ENCODE measurements at regions not wholly inside any gene's neighbourhood (a gene's known extent, or its start where the extent isn't known, plus 50 kb on each side); places are given as distances from the start of the nearest gene placed in this dataset.

GRCh38 chr4:177612684-177613083 is 170.4 kb upstream of the AGA start:
- H3K36me3 ChIP-seq (ENCODE audit: control insufficient read depth, insufficient read depth, low read length): no peaks in the 10 kb centered on the region
- intact Hi-C loops (cut with micrococcal nuclease; ENCODE audit: unreplicated experiment): no loop called here
- no peak for DNase-seq
- no peaks in the 10 kb centered on the region for H3K4me1 Mint-ChIP-seq (ENCODE audit: low read depth, unreplicated experiment)
- no peak overlapping the region for H3K4me3 Mint-ChIP-seq (ENCODE audit: unreplicated experiment)
- no peak overlapping the region for H3K4me3 ChIP-seq (ENCODE audit: low read depth, low read length)
- H3K27me3 ChIP-seq (replicated peaks; ENCODE audit: control insufficient read depth, insufficient read depth, low read length): no peaks in the 10 kb centered on the region
- H3K4me1 ChIP-seq: no peaks in the 10 kb centered on the region
- no peaks in the 10 kb centered on the region for H3K9me3 ChIP-seq
- ChIA-PET POLR2A (no interaction called here), CTCF (no interaction called here)
- no peak overlapping the region for H3K27ac Mint-ChIP-seq (ENCODE audit: unreplicated experiment)
- peaks cover 14% of the 10 kb centered on the region for H3K27me3 Mint-ChIP-seq (ENCODE audit: insufficient read depth, unreplicated experiment)
- TF ChIP-seq CTCF (IDR thresholded peaks at IDR 0.05; ENCODE audit: insufficient read depth in 1 of 2, low read depth in 1 of 2, low read length in 1 of 2, severe bottlenecking in 1 of 2, unreplicated experiment in 1 of 2): no peak
- no peaks in the 10 kb centered on the region for H3K36me3 Mint-ChIP-seq (ENCODE audit: insufficient read depth, unreplicated experiment)
- no TSS peak for BruUV-seq (replicated peaks)
- no peaks in the 10 kb centered on the region for H3K9me3 Mint-ChIP-seq (ENCODE audit: unreplicated experiment)

GRCh38 chr4:177632481-177632880 is 190.2 kb upstream of the AGA start:
- Mint-ChIP-seq H3K9me3 (ENCODE audit: unreplicated experiment) (no peaks in the 10 kb centered on the region), H3K4me1 (ENCODE audit: low read depth, unreplicated experiment) (no peaks in the 10 kb centered on the region), H3K4me3 (ENCODE audit: unreplicated experiment) (no peak overlapping the region), H3K27me3 (ENCODE audit: insufficient read depth, unreplicated experiment) (peaks cover 9% of the 10 kb centered on the region), H3K27ac (ENCODE audit: unreplicated experiment) (no peak overlapping the region), H3K36me3 (ENCODE audit: insufficient read depth, unreplicated experiment) (peaks cover 6% of the 10 kb centered on the region)
- ChIA-PET CTCF (no interaction called here), POLR2A (no interaction called here)
- TF ChIP-seq CTCF (IDR thresholded peaks at IDR 0.05; ENCODE audit: insufficient read depth in 1 of 2, low read depth in 1 of 2, low read length in 1 of 2, severe bottlenecking in 1 of 2, unreplicated experiment in 1 of 2): no peak
- H3K4me3 ChIP-seq (ENCODE audit: low read depth, low read length): no peak overlapping the region
- no TSS peak for BruUV-seq (replicated peaks)
- no peak for DNase-seq
- H3K4me1 ChIP-seq: no peaks in the 10 kb centered on the region
- intact Hi-C loops (cut with micrococcal nuclease; ENCODE audit: unreplicated experiment): no loop called here
- H3K27me3 ChIP-seq (replicated peaks; ENCODE audit: control insufficient read depth, insufficient read depth, low read length): no peaks in the 10 kb centered on the region
- no peaks in the 10 kb centered on the region for H3K9me3 ChIP-seq
- no peaks in the 10 kb centered on the region for H3K36me3 ChIP-seq (ENCODE audit: control insufficient read depth, insufficient read depth, low read length)

GRCh38 chr4:177638871-177639270 is 196.6 kb upstream of the AGA start:
- CTCF ChIA-PET: no interaction called here
- no peak for TF ChIP-seq CTCF (IDR thresholded peaks at IDR 0.05; ENCODE audit: insufficient read depth in 1 of 2, low read depth in 1 of 2, low read length in 1 of 2, severe bottlenecking in 1 of 2, unreplicated experiment in 1 of 2)
- Histone ChIP-seq H3K9me3 (no peaks in the 10 kb centered on the region), H3K27me3 (replicated peaks; ENCODE audit: control insufficient read depth, insufficient read depth, low read length) (no peaks in the 10 kb centered on the region), H3K4me3 (ENCODE audit: low read depth, low read length) (no peak overlapping the region), H3K36me3 (ENCODE audit: control insufficient read depth, insufficient read depth, low read length) (no peaks in the 10 kb centered on the region), H3K4me1 (no peaks in the 10 kb centered on the region)
- POLR2A ChIA-PET: no interaction called here
- no TSS peak for BruUV-seq (replicated peaks)
- Mint-ChIP-seq H3K4me1 (ENCODE audit: low read depth, unreplicated experiment) (no peaks in the 10 kb centered on the region), H3K9me3 (ENCODE audit: unreplicated experiment) (no peaks in the 10 kb centered on the region), H3K36me3 (ENCODE audit: insufficient read depth, unreplicated experiment) (no peaks in the 10 kb centered on the region), H3K27ac (ENCODE audit: unreplicated experiment) (no peak overlapping the region), H3K4me3 (ENCODE audit: unreplicated experiment) (no peak overlapping the region), H3K27me3 (ENCODE audit: insufficient read depth, unreplicated experiment) (peaks cover 2% of the 10 kb centered on the region)
- intact Hi-C loops (cut with micrococcal nuclease; ENCODE audit: unreplicated experiment): no loop called here
- DNase-seq: no peak

Measured in Caco-2 (cell line).